SK-N-SH (cell line): ENCODE measurements at regions not wholly inside any gene's neighbourhood (a gene's known extent, or its start where the extent isn't known, plus 50 kb on each side); places are given as distances from the start of the nearest gene placed in this dataset.

Experiments used
- CTCF ChIA-PET: fragments of 300-600, 350-600 bp; formaldehyde crosslinking; extraction: SDS; loops from one replicate; lab custom pipeline; 2021; lab: Yijun Ruan, JAX
- POLR2A ChIA-PET: fragments of 350-600 bp; sonication (Branson Sonifier 250); formaldehyde crosslinking; extraction: SDS; loops from one replicate; lab custom pipeline; 2020; ENCODE audit warnings: antibody characterized with exemption, inconsistent platforms; lab: Yijun Ruan, JAX
- DNase-seq: peaks from one replicate; pipeline ENCODE4 v3.0.0; 2012
- H2AFZ ChIP-seq: fragments of 200-600 bp; sonication (generic); 2 replicates; pipeline ENCODE4 v1.8.1; 2016; ENCODE audit warnings: antibody characterized with exemption, mild to moderate bottlenecking, low read depth
- H3F3A ChIP-seq: fragments of 200-600 bp; sonication (generic); replicated peaks from 2 replicates; pipeline ENCODE3; 2016; ENCODE audit warnings: antibody characterized with exemption, mild to moderate bottlenecking; ENCODE audit not compliant: insufficient read depth
- H3K27ac ChIP-seq, 2 experiments: fragments of 200-500 bp in 1 of 2; fragments of 200-600 bp in 1 of 2; sonication (Bioruptor generic) in 1 of 2; sonication (generic), shearing (Covaris generic) in 1 of 2; 2 replicates each; pipeline versions ENCODE4 v1.5.1 to v1.6.1; 2014 to 2016; ENCODE audit warnings: low read depth in 2 of 2, inconsistent platforms in 1 of 2, low read length in 1 of 2, mild to moderate bottlenecking in 1 of 2, mixed read lengths in 1 of 2
- H3K27me3 ChIP-seq: fragments of 200-600 bp; sonication (generic), shearing (Covaris generic); 2 replicates; pipeline ENCODE4 v1.6.1; 2016; ENCODE audit warnings: mixed run types; ENCODE audit not compliant: insufficient read depth
- H3K36me3 ChIP-seq, 2 experiments: fragments of 200-500 bp in 1 of 2; fragments of 200-600 bp in 1 of 2; sonication (Bioruptor generic) in 1 of 2; sonication (generic) in 1 of 2; replicated peaks in 1 of 2; 2 replicates each; pipeline versions ENCODE3 to v1.5.1; 2014 to 2016; ENCODE audit warnings: low read length in 1 of 2, mild to moderate bottlenecking in 1 of 2; ENCODE audit not compliant: insufficient read depth in 2 of 2, control insufficient read depth in 1 of 2
- H3K4me1 ChIP-seq, 2 experiments: fragments of 200-500 bp in 1 of 2; fragments of 200-600 bp in 1 of 2; sonication (Bioruptor generic) in 1 of 2; sonication (generic), shearing (Covaris generic) in 1 of 2; 2 replicates each; pipeline versions ENCODE4 v1.5.1 to v1.6.1; 2014 to 2016; ENCODE audit warnings: low read depth in 1 of 2, low read length in 1 of 2, mixed run types in 1 of 2; ENCODE audit not compliant: insufficient read depth in 2 of 2, control insufficient read depth in 1 of 2
- H3K4me2 ChIP-seq: fragments of 200-600 bp; sonication (generic), shearing (Covaris generic); 2 replicates; pipeline ENCODE4 v1.6.1; 2017; ENCODE audit warnings: mixed run types
- H3K4me3 ChIP-seq, 2 experiments: fragments of 200-500 bp in 1 of 2; fragments of 200-600 bp in 1 of 2; sonication (Bioruptor generic) in 1 of 2; sonication (generic), shearing (Covaris generic) in 1 of 2; 2 replicates each; pipeline versions ENCODE4 v1.5.1 to v1.8.1; 2014 to 2016; ENCODE audit warnings: low read depth in 2 of 2, inconsistent platforms in 1 of 2, low read length in 1 of 2, mild to moderate bottlenecking in 1 of 2, mixed read lengths in 1 of 2, moderate library complexity in 1 of 2
- H3K79me2 ChIP-seq: fragments of 200-600 bp; sonication (generic); 2 replicates; pipeline ENCODE4 v1.8.1; 2017; ENCODE audit warnings: mild to moderate bottlenecking; ENCODE audit not compliant: insufficient read depth
- H3K9ac ChIP-seq: fragments of 200-600 bp; sonication (generic); 2 replicates; pipeline ENCODE4 v1.6.1; 2017; ENCODE audit warnings: mixed run types
- H3K9me2 ChIP-seq: fragments of 200-600 bp; sonication (generic); 2 replicates; pipeline ENCODE4 v1.6.1; 2017; ENCODE audit warnings: mixed run types
- H3K9me3 ChIP-seq: fragments of 200-600 bp; sonication (generic); 2 replicates; pipeline ENCODE4 v1.6.1; 2017; ENCODE audit warnings: mixed run types, mild to moderate bottlenecking, moderate library complexity
- H4K20me1 ChIP-seq: fragments of 200-600 bp; sonication (generic); 2 replicates; pipeline ENCODE4 v1.6.1; 2017; ENCODE audit warnings: mild to moderate bottlenecking, mixed run types; ENCODE audit not compliant: insufficient read depth
- CHD2 ChIP-seq: fragments of 150-350 bp; IDR thresholded peaks from 2 replicates; pipeline ENCODE4 v1.6.1; 2018; ENCODE audit warnings: low read length; ENCODE audit not compliant: partially characterized antibody
- ELF1 ChIP-seq: IDR thresholded peaks from 2 replicates; pipeline ENCODE4 v1.4.0; 2012
- EP300 ChIP-seq, 2 experiments: IDR thresholded peaks; 2 replicates each; pipeline versions ENCODE4 v1.4.0 to v1.6.1; 2012; ENCODE audit warnings: borderline replicate concordance in 1 of 2, low read depth in 1 of 2, low read length in 1 of 2
- GABPA ChIP-seq: IDR thresholded peaks from 2 replicates; pipeline ENCODE4 v1.4.0; 2012; ENCODE audit warnings: low read depth, mild to moderate bottlenecking
- MAX ChIP-seq: IDR thresholded peaks from 2 replicates; pipeline ENCODE4 v1.4.0; 2012; ENCODE audit warnings: low read depth
- MXI1 ChIP-seq: IDR thresholded peaks from 2 replicates; pipeline ENCODE4 v1.6.1; 2012; ENCODE audit warnings: mild to moderate bottlenecking, low read depth, low read length, improper control_type of control experiment
- NRF1 ChIP-seq: IDR thresholded peaks from 2 replicates; pipeline ENCODE4 v1.6.1; 2012; ENCODE audit warnings: low read depth, mild to moderate bottlenecking, low read length
- RCOR1 ChIP-seq: fragments of 150-350 bp; IDR thresholded peaks from 2 replicates; pipeline ENCODE4 v1.6.1; 2017; ENCODE audit warnings: antibody characterized with exemption, low read length
- REST ChIP-seq: IDR thresholded peaks from 2 replicates; pipeline ENCODE4 v1.6.1; 2012; ENCODE audit warnings: mild to moderate bottlenecking, low read depth, low read length, moderate library complexity
- RFX5 ChIP-seq: IDR thresholded peaks from 2 replicates; pipeline ENCODE4 v1.6.1; 2012; ENCODE audit warnings: mild to moderate bottlenecking, improper control_type of control experiment, low read length
- TCF12 ChIP-seq: IDR thresholded peaks from 2 replicates; pipeline ENCODE4 v1.4.0; 2012
- YY1 ChIP-seq: IDR thresholded peaks from 2 replicates; pipeline ENCODE4 v1.4.0; 2012; ENCODE audit warnings: low read depth, mild to moderate bottlenecking
- ZBTB33 ChIP-seq: IDR thresholded peaks from 2 replicates; pipeline ENCODE4 v1.4.0; 2012; ENCODE audit warnings: low read depth, borderline replicate concordance
- WGBS: methylation state at CpG from one replicate; pipeline ENCODE4 v1.1.6; 2017; ENCODE audit warnings: low lambda C conversion rate; 5-methylcytosine and 5-hydroxymethylcytosine counted together
- TF ChIP-seq, protein P1 (sequence below): fragments of 150-350 bp; IDR thresholded peaks from 2 replicates; pipeline ENCODE4 v1.6.1; 2016; ENCODE audit warnings: mild to moderate bottlenecking, low read depth, low read length
- TF ChIP-seq, protein P2 (sequence below): IDR thresholded peaks from 2 replicates; pipeline ENCODE4; 2012
- TF ChIP-seq, protein P3 (sequence below): fragments of 150-350 bp; IDR thresholded peaks from 2 replicates; pipeline ENCODE4 v1.6.1; 2017; ENCODE audit warnings: antibody characterized with exemption, low read length, low read depth, borderline replicate concordance
- TF ChIP-seq, protein P4 (sequence below): IDR thresholded peaks from 2 replicates; pipeline ENCODE4 v1.4.0; 2012; ENCODE audit warnings: low read depth, borderline replicate concordance

- TF ChIP-seq, protein P1, sequence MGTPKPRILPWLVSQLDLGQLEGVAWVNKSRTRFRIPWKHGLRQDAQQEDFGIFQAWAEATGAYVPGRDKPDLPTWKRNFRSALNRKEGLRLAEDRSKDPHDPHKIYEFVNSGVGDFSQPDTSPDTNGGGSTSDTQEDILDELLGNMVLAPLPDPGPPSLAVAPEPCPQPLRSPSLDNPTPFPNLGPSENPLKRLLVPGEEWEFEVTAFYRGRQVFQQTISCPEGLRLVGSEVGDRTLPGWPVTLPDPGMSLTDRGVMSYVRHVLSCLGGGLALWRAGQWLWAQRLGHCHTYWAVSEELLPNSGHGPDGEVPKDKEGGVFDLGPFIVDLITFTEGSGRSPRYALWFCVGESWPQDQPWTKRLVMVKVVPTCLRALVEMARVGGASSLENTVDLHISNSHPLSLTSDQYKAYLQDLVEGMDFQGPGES, result no peak
- TF ChIP-seq ELF1, result no peak
- no peak for TF ChIP-seq YY1
- TF ChIP-seq MXI1, result no peak
- no peak for TF ChIP-seq NRF1
- no peak for TF ChIP-seq RCOR1
- TF ChIP-seq, protein P2, sequence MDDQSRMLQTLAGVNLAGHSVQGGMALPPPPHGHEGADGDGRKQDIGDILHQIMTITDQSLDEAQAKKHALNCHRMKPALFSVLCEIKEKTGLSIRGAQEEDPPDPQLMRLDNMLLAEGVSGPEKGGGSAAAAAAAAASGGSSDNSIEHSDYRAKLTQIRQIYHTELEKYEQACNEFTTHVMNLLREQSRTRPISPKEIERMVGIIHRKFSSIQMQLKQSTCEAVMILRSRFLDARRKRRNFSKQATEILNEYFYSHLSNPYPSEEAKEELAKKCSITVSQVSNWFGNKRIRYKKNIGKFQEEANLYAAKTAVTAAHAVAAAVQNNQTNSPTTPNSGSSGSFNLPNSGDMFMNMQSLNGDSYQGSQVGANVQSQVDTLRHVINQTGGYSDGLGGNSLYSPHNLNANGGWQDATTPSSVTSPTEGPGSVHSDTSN, result no peak
- TF ChIP-seq, protein P3, sequence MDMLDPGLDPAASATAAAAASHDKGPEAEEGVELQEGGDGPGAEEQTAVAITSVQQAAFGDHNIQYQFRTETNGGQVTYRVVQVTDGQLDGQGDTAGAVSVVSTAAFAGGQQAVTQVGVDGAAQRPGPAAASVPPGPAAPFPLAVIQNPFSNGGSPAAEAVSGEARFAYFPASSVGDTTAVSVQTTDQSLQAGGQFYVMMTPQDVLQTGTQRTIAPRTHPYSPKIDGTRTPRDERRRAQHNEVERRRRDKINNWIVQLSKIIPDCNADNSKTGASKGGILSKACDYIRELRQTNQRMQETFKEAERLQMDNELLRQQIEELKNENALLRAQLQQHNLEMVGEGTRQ, result no peak
- 0 out of 4 replicates have a peak, but pooled peaks of 1 of the 2 experiments have one; percentile 16 for TF ChIP-seq EP300 (IDR thresholded peaks at IDR 0.05; ENCODE audit: borderline replicate concordance in 1 of 2, low read depth in 1 of 2, low read length in 1 of 2)
- no peak for TF ChIP-seq MAX
- TF ChIP-seq TCF12, result peak; percentile 62
- no peak for TF ChIP-seq RFX5
Measured at GRCh38 chr3:56879436-56880215, 77.9 kb upstream of the ARHGEF3 start (continued).

GRCh38 chr3:56878074-56878473 is 76.3 kb upstream of the ARHGEF3 start:
- Histone ChIP-seq H3K4me1 (peaks cover 0 to 18% of the 10 kb centered on the region in 2 experiments; a peak in 3 of 4 replicates), H3K79me2 (no peaks in the 10 kb centered on the region), H4K20me1 (no peaks in the 10 kb centered on the region), H3K9me2 (no peaks in the 10 kb centered on the region), H3K4me3 (no peak overlapping the region), H3K27ac (no peak overlapping the region), H3K9ac (no peak overlapping the region), H3F3A (peaks cover 7% of the 10 kb centered on the region), H3K27me3 (no peaks in the 10 kb centered on the region), H2AFZ (no peak overlapping the region), H3K9me3 (no peaks in the 10 kb centered on the region), H3K4me2 (no peak overlapping the region), H3K36me3 (no peaks in the 10 kb centered on the region)
- 85% methylated on average over 8 of the region's 8 CpGs for WGBS
- CTCF ChIA-PET, result interaction anchor here (0.7 to 2.3 kb wide), 4 partner anchors 40 to 176 kb away, joined by 3 to 12 read pairs (median 4); no protein-coding TSS in a partner anchor
- POLR2A ChIA-PET, result interaction anchor here (0.7 kb wide), 1 partner anchor 136 kb away, joined by 3 read pairs; no protein-coding TSS in a partner anchor
- no peak for DNase-seq
- no peak for TF ChIP-seq ZBTB33
- no peak for TF ChIP-seq REST
- TF ChIP-seq, protein P3, result no peak
- no peak for TF ChIP-seq CHD2
- TF ChIP-seq GABPA, result no peak
- TF ChIP-seq MAX, result no peak
- TF ChIP-seq, protein P4, sequence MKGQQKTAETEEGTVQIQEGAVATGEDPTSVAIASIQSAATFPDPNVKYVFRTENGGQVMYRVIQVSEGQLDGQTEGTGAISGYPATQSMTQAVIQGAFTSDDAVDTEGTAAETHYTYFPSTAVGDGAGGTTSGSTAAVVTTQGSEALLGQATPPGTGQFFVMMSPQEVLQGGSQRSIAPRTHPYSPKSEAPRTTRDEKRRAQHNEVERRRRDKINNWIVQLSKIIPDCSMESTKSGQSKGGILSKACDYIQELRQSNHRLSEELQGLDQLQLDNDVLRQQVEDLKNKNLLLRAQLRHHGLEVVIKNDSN, result no peak
